Left hindlimb (tissue), 1 donor: ENCODE measurements at regions not wholly inside any gene's neighbourhood (a gene's known extent, or its start where the extent isn't known, plus 50 kb on each side); places are given as distances from the start of the nearest gene placed in this dataset.
"Not testable (repeated sequence)": the region's sequence is repeated elsewhere in the genome, so short reads cannot be mapped to it uniquely, and the experiment has no call there.

Experiments used
- DNase-seq: peaks from one replicate; pipeline ENCODE4 v3.0.0-alpha.2; 2018

DNA sequence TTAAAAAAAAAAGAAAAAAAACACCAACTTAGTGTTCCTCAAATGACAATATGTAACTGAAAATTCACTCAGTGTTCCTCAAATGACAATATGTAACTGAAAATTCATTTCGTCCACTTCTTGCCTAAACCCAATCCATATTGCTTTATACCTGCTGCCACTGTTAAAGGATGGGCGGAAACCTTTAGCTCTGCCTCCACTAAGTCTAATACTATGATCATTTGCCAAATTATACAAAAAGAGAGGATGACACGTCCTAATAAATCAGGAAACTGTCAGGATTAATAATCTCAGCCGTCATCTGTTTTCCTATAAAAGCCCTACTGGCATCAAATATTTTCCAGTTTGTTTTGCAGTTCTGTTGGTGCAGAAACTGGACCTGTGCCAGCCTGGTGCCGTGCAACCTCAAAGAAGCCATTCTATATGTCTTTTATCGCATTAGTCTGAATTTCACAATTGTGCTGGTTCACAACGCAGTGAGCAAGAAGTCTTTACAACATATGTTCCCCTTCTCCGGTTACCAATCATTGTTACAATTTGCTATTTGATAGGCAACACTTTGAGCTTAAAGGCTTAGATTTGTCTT, 160.4 kb upstream of the KCNH8 start:
- DNase-seq = no peak

DNA sequence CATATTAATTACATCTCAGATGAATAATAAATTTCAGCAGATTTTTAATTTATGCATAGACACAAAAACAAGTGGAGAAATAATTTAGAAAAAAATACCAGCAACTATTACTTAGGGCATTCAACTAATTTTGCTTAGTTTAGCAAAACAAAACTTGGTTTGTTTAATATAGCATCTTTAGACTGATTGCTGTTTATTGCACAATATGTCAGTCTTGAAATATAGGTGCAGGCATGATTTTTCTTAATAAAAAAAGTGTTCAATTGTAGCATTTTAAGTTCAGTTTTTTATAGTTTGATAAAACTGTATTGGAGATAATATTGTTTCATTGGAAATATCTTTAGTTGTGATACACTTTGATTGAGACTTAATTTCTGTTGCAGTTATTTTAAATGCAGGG, 161.2 kb upstream of the KCNH8 start:
- DNase-seq = no peak

DNA sequence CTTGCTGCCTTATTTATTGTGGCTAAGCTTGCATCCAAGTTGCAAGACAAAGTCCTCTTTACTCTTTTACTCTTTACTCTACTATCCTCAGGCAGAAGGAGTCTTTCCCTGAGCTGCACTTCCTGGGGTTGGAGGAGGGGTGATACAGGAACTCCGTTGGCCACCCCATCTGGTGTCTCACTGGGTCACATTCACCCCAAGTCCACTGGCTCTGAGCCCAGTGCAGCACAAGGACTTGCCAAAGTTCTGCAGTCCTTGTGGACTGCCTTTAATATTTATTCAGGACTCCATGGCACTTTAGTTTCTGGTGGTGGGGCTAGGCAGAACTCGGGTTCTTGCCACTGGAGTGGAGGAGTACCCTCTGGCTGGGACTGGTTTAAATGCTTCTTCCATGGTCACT, 165.4 kb upstream of the KCNH8 start:
- DNase-seq = no peak

DNA sequence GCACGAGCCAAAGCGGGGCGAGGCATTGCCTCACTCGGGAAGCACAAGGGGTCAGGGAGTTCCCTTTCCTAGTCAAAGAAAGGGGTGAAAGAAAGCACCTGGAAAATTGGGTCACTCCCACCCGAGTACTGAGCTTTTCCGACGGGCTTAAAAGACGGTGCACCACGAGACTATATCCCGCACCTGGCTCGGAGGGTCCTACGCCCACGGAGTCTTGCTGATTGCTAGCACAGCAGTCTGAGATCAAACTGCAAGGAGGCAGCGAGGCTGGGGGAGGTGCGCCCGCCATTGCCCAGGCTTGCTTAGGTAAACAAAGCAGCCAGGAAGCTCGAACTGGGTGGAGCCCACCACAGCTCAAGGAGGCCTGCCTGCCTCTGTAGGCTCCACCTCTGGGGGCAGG, 172.2 kb upstream of the KCNH8 start:
- DNase-seq = not testable (repeated sequence)

DNA sequence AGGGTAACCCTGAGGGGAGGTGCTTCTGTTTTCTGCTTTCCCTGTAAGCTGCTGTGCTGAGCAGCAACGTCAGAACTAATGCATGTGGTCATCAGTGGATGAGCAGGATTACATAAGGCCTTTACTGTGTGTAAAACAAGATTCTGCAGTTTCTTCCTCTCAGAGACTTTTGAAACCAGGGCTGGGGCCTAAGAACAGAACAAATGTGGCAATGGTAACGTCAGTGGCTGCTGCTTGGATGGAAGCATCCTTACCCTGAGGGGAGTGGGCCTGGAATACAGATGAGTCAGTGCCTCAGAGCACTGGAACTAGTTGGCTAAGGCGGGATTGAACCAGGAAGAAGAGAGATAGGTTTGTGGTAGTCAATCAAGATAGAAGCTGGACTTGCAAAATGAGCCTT, 180.2 kb upstream of the KCNH8 start:
- no peak for DNase-seq

DNA sequence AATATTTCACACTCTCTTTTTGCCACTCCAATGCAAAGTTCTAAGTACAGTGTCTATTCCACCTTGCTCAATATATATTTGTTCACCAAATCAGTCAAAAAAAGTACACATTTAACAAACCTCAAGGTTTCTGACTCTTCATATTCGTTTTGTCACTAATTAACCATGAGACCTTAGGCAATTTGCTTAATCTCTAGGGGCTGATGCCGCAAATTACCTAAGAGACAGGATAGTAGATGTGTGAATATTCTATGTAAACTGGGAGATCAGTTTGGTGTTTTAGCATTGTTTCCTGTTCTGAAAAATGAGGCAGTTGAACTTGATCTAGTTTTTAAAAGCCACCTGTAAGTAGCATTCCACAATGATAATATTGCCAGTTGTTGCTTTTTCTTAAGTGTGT, 182.5 kb upstream of the KCNH8 start:
- no peak for DNase-seq

DNA sequence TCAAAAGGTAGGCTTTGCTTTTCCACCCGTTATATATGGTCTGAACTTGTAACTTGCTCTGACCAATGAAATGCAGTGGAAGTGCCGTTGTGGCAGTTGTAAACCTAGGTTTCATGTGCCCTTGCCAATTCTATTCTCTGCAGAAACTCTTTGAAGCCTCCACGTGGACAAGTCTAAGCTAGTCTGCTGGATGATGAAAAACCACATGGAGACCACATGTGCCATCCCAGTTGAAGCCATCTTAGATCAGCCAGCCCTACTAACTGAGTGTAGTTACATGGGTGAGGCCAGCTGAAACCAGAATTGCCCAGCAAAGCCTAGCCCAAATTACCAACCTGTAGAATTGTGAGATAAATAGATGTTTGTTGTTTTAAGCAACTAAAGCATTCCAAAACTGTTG, 183.7 kb upstream of the KCNH8 start:
- no peak for DNase-seq

DNA sequence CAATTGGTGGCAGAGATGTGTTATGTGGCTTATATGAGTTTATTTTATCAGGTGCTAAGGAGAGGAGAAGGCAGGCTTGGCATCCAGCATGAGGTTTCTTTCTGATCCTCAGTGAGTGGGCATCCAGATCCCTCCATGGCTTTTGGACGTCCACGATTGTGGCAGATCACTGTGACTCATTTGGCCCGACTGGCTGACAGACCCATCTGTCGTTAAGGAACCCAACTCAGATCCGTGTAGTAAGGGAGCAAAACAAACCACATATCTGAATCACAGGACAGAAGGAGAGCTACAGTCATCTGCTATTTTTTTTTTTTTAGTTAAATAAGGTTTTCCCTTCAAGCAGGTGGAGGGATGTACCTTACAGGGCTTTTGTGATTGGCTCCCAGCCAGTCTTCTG, 197.0 kb upstream of the KCNH8 start:
- DNase-seq = no peak

DNA sequence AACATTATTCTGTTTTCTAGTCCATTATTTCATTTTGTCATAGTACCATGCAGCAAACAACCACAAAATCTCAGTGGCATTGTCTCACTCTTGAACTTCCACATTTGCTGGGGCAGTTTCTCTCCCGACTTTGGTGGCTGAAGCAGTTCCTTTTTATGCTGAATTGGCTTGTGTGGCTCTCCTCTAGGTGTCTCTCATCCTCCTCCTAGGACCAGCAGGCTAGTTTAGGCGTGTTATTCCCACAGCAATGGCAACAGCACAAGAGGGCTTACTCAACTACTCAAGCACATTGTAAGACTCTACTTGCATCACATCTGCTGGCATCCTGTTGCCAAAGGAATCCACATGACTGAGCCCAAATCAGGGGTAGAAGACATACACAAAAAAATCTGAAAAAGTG, 201.8 kb upstream of the KCNH8 start:
- no peak for DNase-seq

DNA sequence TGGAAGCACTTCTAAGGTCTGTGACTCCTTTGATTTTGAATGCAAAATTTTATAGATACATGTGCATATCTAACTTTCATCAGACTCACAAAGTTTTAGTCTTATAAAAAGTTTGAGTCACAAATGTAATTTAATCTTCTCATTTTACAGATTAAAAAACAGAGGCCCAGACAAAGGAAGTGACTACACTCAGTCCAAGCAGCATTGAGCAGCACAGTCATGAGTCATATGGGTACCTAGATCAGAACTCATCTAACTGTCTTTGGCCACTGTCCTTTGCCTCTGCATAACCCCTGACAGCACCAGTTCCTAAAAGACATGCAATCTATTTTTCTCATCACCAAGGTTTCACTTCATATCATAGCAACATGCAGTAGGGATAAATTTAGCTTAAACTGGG, 210.7 kb upstream of the KCNH8 start:
- DNase-seq = no peak

DNA sequence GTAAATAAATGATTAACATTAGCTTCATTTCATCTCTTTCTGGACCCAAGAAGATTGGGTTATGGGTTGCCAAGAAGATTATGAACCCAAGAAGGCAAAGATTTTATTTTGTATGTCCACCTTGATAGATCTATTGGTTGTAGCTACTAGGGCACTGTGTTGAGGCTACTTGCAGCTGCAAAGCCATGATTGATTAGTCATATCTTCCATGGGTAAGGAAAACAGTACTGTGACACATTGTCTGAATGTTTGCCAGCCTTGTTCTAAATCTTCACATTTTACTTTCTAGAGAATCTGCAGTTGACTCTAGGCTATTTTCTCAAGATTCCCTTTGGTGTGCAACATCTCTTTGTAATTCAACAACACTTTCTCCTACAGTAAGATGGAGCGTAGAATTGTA, 229.2 kb upstream of the KCNH8 start:
- no peak for DNase-seq

DNA sequence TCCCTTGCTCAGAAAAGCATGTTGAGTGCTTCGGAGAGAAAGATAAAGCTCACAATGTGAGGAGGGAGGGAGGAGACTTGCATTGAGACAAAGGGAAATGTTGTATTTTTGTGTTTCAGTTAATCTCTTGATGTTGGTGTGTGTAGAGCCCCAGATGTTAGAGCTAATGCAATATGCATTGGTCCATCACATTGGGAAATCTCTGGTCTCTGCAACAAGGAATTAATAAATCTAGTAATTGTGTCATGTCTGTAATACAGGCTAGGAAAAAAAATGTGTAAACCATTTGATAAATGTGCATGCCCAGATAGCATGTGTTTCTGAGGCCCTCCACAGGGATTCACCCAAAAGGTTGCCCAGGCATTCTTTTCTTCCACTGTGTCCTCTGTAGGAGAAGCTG, 230.4 kb upstream of the KCNH8 start:
- no peak for DNase-seq

DNA sequence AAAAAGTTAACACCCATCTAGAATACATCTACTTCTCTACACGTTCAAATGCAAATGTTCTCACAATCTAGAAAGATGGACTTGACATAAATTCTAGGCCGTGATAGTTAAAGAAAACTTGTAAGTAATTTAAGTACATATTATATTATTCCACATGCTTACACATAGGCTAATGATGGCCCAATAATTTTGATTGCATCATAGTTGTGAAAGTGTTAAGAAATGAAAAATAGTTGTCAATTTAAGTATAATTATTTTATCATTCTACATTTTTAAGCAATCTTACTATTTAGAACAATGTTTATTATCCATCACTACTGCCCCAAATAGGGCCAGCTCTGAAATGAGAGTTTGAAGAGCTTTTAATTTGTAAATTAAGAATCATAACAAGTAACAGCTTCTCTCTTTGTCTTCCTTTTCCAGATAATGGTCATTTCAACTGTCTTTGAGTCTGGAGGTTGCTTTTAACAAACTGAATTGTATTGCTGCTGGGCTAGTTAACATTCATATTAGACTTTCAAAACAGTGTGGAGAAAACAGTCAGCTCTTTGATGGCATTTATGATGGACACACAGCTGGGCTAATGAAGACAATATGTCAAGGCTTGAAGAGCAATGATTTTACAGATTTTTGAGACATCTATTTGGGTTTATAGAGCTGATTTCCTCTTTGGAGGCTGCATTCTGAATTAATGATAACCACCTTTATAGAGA, 246.1 kb upstream of the KCNH8 start:
- DNase-seq = no peak

DNA sequence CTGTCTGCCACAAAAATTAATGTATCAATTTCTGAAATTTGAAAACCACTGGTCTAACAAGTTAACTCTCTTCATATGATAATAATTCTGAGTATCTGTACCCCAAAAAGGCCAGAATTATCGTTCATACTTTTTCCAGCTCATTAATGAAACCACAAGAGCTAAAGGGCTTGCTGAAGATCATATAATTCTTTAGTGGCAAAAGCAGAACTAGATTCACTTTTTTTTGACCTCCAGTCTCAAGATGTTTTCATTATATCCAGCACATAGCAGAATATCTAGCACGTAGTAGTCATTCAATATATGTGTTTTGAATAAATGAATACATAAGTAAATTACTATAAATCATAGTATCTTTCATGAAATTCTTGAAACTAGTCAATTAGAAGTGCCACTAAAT, 246.7 kb upstream of the KCNH8 start:
- DNase-seq = no peak

DNA sequence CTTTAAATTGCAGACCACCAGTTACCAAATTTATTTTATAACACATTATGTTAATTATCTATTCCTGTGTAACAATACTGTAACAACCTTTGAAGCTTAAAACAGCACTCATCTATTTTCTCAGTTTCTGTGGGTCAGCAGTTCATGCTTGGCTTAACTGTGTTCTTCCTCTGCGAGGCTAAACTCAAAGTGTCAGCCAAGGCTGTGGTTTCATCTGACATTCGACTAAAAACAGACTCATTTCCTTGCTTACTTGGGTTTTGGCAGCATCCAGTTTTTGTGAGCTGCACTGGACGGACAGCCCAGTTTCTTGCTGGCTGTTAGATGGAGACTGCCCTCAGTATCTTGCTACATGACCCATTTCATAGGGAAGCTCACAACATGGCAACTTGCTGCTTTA, 247.3 kb upstream of the KCNH8 start:
- DNase-seq = peak; percentile 21

DNA sequence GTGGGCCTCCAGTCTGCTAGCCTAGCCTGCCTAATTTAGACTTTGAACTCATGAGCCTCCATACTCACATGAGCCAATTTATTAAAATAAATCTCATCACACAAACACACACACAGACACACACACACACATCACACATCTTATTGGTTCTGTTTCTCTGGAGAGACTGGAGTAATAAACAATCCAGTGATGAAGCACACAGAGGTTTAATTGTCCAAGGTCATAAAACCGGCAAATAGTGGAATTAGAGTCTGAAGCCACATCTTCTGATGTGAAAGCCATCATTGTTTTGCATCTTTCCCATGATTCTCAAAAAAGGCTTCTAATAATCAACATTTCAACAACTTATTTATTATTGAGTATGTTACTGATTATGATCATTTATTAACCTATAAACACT, 249.4 kb upstream of the KCNH8 start:
- DNase-seq = no peak

DNA sequence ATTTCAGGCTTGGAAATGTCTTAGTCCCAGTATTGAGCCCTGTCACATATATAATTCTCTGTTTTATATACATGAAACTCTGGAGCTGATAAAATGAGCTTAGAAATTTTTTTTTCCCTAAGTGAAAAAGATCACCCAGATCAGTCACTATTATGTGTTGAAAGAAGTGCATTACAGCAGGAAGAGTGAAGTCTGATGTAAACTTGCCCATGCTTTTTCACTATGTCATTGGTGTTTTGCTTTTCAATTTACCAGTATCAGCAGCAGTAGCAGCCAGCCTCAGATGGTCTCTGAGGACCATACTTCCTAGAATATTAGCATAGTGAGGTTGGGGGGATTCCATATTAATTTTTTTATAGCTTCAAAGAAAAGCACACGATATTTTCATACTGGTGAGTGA, 255.6 kb upstream of the KCNH8 start:
- no peak for DNase-seq

DNA sequence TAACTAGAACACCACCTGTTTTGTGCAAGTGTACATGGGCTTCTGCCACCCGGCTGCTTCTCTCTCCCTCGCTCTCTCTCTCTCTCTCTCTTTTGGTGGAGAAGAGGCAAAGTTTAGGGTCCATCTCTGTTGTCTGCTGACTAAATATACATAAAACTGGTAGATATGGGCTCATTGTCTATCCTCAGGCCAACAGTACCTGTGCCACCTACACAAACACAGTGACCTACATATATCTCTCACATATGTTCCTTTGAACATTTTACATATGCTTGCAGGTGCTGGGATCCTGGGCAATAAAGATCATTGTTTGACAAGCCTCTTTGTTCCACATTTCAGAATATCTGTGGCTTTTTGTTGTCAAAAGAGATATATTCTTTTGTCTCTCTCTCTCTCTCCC, 256.3 kb upstream of the KCNH8 start:
- no peak for DNase-seq

DNA sequence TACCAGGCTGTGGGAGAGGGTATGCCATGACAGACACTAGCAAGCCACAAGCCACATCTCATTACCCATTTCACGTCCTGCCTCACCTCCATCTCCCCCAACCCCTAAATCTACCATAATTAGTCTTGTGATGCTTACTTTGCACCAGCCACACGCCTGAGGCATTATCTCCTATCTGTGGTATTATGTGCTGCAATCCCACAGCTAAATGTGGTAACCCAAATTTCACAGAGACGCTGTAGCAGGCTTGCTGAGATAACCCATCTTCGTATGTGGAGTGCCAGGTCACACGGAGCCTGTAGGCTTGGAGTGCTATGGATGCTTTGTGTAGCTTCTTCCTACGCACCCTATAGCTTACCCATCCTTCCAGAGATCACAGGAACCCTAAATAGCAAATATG, 256.7 kb upstream of the KCNH8 start:
- DNase-seq = no peak

DNA sequence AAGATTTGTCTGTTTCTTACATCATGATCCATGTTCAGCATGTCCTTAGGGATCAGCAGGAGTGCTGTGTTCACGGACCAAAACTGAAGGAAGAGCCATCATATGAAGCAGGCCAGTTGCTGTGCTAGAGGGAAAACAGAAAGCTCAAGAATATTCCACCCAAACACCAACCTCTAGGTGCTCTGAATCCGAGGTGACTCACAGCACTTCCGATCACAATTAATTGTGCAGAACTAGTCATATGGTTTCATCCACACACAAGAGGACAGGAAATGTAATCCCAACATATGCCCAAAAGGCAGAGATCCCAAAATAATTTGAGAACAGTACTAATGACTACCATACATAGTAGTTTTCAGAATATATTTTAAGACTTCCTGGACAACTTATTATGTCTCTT, 257.9 kb upstream of the KCNH8 start:
- DNase-seq = no peak

DNA sequence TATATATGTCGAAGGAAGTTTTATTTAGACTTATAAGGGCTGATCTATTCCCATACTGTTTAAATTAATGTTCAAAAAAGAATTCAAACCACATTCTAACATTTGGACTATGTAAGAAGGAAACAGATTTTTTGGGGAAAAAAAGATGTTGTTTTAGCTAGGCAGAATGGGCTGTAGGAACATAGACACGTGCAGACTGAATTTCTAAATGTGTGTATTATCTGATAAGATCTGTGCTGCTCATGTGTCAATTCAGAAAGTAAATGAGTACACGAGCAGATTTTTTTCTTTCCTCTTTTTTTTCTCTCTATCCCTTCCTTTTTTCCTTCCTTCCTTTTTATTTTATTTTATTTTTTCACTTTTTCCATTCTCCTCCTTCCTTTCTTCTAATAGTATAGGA, 259.5 kb upstream of the KCNH8 start:
- DNase-seq = no peak

DNA sequence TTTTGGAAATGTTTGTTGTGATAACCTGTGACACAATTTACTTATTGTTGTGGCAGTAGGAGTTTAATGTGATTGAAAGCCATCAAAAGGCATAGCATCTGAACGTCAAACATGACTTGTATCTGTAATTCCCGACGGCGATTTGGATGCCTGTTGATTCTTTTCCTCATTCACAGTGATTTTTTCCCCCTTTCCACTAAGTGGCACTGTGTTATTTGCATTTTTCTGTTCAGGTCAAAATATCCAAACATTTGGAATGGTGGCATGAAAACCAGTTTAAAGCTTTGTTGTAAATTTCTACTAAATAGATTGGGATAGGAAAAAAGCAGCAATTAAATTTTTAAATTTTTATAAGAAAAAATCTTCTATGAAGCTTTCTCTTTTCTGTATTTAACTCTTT, 259.9 kb upstream of the KCNH8 start:
- DNase-seq = no peak

DNA sequence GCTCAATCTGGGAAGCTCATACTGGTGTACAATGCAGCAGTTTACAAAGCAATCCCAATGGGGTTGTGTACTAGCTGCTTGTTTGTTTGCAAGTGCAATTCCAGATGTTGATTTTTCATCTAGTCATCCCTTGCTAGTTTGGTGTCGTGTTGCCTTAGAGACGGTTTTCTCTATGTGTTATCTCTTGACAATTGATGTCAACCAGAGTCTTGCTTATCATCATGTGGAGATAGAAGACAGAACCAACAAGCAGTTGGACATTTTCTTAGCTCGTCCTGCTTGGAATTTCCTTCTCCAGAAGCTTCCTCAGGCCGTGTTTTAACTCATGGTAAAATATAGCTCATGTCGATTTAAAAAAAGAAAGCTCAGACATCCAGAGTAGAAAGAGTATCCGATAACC, 262.0 kb upstream of the KCNH8 start:
- no peak for DNase-seq

DNA sequence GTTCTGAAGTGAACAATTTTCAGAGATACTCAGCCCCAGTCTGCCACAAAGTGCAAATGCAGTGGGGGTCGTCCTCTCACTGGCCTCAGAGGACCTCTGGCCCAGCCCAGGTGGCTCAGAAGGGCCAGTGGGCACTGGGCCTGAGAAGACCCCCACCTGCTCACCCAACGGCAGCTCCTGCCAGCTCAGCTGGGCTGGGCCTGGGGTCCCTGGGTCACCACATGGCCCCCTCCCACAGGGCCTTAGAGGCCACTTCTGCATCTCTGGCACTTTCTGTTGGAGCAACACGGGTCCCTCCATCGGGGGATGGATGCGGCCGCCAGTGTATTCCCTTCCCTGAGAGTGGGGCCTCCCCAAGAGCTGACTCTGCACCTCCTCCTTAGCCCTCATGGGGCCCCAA, 262.7 kb upstream of the KCNH8 start:
- peak; percentile 26 for DNase-seq

DNA sequence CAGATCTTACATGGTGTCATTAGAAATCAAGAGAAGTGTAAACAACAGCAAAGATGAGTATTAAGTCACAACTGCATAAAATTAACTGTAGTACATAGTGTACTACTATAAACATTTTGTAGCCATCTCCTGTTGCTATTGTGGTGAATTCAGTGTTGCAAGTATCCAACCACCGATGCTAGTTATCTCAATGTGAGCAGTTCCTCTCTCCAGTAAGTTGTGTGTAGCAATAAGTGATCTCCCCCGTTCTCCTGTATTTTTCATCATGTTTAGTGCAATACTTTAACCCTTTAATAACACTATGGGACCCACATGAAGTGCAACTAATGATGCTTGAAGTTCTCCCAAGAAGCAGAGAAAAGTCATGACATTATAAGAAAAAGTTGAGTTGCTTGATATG, 264.7 kb upstream of the KCNH8 start:
- DNase-seq = no peak
